HG02970 (cell line): ENCODE measurements at regions not wholly inside any gene's neighbourhood (a gene's known extent, or its start where the extent isn't known, plus 50 kb on each side); places are given as distances from the start of the nearest gene placed in this dataset.

Experiments
- ATAC-seq: cut with Tn5 transposase; IDR thresholded peaks from one replicate; pipeline ENCODE4 v1.9.1; 2021; ENCODE audit warnings: mild to moderate bottlenecking, moderate library complexity, moderate number of reproducible peaks; ENCODE audit not compliant: unreplicated experiment, low FRiP score

- no peak for ATAC-seq
These were observed 232.9 kb upstream of the SP4 start for GRCh38 chr7:21194936-21195335.

- ATAC-seq, result no peak
These were observed 229.0 kb upstream of the SP4 start for GRCh38 chr7:21198921-21199320.

GRCh38 chr7:21200503-21200902, 227.4 kb upstream of the SP4 start:
- no peak for ATAC-seq

GRCh38 chr7:21214657-21215056, 213.2 kb upstream of the SP4 start:
- ATAC-seq, result no peak

- ATAC-seq, result no peak
These were observed 212.6 kb upstream of the SP4 start for GRCh38 chr7:21215307-21215706.

- no peak for ATAC-seq
These were observed 210.5 kb upstream of the SP4 start for GRCh38 chr7:21217365-21217764.

- ATAC-seq, result no peak
These were observed 209.7 kb upstream of the SP4 start for GRCh38 chr7:21218155-21218554.

- ATAC-seq, result no peak
These were observed 206.8 kb upstream of the SP4 start for GRCh38 chr7:21221130-21221529.

- no peak for ATAC-seq
These were observed 189.3 kb upstream of the SP4 start for GRCh38 chr7:21238400-21239116.

GRCh38 chr7:21243265-21243664, 184.6 kb upstream of the SP4 start:
- ATAC-seq, result no peak

GRCh38 chr7:21251151-21251800, 176.6 kb upstream of the SP4 start:
- ATAC-seq, result no peak

GRCh38 chr7:21253740-21254687, 173.9 kb upstream of the SP4 start:
- no peak for ATAC-seq

- ATAC-seq, result no peak
These were observed 171.5 kb upstream of the SP4 start for GRCh38 chr7:21256310-21256877.

GRCh38 chr7:21260939-21261338, 166.9 kb upstream of the SP4 start:
- ATAC-seq, result no peak

GRCh38 chr7:21261627-21262594, 166.0 kb upstream of the SP4 start:
- no peak for ATAC-seq

- no peak for ATAC-seq
These were observed 158.9 kb upstream of the SP4 start for GRCh38 chr7:21269021-21269420.

GRCh38 chr7:21276471-21277035, 151.3 kb upstream of the SP4 start:
- ATAC-seq, result no peak

- ATAC-seq, result no peak
These were observed 148.9 kb upstream of the SP4 start for GRCh38 chr7:21278944-21279343.

- no peak for ATAC-seq
These were observed 146.7 kb upstream of the SP4 start for GRCh38 chr7:21281193-21281592.
